ENCODE measurements at regions not wholly inside any gene's neighbourhood (a gene's known extent, or its start where the extent isn't known, plus 50 kb on each side); places are given as distances from the start of the nearest gene placed in this dataset.
"Not testable (repeated sequence)": the region's sequence is repeated elsewhere in the genome, so short reads cannot be mapped to it uniquely, and the experiment has no call there.

DNA sequence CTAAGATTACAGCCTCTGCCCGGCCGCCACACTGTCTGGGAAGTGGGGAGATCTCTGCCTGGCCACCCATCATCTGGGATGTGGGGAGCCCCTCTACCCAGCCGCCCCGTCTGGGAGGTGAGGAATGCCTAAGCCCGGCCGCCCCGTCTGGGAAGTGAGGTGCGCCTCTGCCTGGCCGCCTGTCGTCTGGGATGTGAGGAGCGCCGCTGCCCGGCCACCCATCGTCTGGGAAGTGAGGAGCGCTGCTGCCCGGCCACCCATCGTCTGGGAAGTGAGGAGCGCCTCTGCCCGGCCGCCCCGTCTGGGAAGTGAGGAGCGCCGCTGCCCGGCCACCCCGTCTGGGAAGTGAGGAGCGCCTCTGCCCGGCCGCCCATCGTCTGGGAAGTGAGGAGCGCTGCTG lies 135.9 kb upstream of the PROKR2 start:
- not testable (repeated sequence) for DNase-seq

DNA sequence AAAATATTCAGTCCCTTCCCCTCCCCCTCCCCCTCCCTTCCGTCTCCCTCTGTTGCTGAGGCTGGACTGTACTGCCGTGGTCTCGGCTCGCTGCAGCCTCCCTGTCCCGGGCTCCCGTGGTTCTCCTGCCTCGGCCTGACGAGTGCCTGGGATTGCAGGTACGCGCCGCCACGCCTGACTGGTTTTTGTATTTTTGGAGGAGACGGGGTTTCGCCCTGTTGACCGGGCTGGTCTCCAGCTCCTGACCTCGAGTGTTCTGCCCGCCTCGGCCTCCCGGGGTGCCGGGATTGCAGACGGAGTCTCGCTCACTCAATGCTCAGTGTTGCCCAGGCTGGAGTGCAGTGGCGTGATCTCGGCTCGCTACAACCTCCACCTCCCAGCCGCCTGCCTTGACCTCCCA lies 135.5 kb upstream of the PROKR2 start:
- DNase-seq, result not testable (repeated sequence)

DNA sequence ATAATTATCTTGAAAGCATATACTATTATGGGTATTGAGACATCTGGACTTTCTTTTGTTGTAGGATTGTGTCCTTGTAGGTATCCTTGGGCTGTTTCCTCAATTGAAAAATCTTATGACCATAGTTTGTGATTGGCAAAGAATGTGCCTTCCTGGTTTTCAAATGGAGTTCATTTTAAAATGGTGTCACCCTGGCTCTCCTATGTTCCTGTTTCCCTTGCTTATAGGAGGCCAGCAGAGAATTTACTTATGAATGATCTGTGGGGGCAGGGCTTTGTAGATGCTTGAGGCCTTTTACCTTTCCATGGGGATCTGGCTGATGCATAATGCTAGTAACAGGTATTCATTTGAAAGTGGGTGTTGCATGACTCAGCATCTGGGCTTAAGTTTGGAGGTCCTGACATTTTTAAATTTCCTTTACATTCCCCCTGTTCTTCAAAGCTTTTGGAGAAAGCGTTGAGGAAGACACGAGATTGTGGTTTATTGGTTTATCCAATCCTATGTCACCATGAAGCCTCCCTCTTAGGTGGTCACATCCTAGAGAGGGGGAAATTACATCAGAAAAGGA lies 135.0 kb upstream of the PROKR2 start:
- DNase-seq, result no peak

DNA sequence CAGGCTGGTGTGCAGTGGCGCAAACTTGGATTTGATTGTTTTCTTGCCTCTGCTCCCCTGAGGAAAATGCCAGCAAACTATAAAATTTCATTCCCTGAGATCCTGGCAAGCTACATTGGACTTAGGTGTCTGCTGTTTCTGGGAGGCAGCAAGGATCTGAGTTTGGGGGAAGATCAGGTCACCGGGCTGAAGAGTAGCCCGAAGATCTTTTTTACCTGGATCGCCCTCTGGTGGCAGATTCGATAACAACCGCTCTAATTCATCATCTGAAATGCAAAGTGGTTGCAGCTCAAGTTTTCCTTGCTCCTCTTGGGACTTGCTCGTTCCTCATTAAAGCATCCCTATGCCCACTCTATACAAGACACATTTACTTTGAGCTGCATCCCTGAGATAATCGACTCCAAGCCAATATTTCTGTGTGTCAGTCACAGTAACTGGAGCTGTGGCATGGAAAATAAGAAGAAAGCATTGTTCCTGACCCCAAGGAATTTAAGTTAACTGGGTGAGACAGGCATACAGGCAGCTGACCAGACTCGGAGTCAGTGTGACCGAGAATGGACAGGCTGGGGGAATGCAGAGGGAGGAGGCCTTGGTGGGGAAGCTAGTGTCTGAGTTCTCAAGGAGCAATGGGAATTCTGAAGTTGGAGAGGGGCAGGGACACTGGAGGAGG lies 131.8 kb upstream of the PROKR2 start:
- peak; percentile 38 for DNase-seq

DNA sequence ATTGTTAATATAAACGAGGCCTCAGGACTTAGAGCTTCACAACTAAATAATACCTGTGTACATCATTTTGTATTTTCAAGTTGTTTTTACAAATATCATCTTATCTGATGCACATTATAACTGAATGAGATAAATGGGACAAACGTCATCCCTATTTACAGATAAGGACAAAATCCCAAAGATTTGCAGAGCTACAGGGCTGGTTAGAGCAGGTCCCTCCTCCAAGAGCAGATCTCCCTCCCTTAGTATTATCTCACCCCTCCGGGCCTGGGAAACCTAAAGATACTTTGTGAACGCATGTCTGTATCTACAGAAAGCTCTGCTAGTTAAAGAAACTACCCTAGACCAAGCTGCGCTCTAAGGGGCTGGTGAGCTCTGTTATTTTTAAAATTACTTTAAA lies 130.4 kb upstream of the PROKR2 start:
- DNase-seq, result no peak

DNA sequence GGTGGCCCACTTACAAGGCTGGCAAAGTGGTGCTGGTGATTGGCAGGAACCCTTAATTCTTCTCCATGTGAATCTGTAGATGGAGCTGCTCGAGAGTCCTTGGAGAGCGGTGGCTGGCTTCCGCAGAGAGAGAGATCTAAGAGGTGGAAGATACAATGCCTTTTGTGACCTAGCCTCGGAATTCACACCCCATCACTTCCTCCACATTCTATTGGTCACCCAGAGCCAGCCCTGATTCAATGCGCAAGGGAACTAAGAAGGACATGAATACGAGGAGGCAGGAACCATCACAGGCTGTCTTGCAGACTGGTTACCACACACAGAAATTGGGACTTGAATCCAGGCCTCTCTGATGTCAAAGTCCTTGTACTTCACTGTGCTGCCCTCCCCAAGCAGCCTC lies 128.9 kb upstream of the PROKR2 start:
- no peak for DNase-seq

DNA sequence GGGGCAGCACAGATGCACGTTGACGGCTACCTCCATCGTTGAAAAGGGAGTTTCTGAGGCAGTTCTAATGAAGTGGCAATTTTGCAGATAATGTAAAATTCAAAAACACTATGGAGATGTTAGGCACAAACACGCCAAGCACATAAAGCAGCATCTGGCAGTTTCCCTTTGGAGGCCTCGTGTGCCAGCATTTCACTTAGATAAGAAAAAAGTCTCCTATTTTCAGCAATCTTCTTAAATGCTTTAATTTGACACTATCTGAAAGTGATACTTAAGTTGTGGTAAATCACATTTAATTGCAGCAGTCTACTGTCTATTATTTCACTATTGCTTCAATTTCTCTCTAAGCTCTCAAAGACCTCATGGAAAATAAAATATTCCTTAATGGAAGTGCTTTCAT lies 125.3 kb upstream of the PROKR2 start:
- no peak for DNase-seq

DNA sequence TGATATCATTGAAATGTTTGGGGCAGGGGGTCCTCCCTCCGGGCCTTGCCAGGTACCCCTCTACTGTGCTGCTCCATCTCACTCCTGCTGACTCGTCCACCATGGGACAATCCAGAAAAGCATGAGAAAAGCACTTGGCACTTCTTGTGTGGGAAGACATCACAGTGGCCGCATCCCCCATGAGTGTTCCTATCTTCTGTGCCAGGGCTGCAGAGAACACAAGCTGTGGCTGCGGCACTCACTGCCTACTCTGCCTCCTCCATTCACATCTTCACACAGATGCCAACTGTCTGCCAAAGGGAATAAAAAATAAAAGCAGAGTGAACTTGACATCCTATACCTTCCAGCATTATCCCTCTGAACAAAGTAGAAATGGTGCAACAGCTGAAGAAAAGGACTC lies 117.4 kb upstream of the PROKR2 start:
- no peak for DNase-seq

DNA sequence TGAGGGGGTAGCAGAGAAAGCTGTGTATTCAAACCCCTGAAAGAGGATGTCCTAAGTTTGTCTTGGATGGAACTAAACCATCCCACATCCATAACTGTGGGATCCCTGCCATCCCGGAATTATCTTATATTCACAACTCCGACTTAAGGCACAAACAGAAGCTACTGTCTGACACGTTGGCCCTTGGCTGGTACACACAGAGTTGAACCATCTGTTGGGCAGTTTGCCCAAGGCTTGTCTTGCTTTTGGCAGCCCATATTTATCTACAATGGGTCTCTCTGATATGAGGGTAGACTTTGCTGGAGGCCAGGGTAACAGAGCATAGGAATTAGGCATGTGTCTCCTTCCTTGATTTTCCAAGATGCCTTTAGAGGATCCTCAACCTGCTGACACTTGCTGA lies 116.6 kb upstream of the PROKR2 start:
- DNase-seq, result no peak

DNA sequence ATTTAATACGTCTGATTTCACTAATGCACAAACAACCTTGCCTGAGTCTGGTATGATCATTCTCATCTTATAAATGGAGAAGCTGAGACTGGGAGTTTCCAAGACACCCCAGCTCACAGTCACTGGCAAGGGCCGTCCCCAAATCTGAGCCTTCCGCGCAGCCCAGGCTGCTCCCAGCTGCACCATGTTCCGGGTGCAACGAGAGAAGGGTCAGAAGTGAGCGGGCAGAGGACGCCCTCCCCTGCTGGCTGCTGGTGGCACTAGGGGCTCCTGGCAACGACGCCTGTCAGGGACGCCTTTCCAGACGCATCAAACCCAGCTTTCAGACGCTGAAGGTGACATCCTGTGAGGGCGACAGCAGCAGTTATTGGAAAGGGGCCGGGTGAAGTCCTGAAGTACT lies 115.3 kb upstream of the PROKR2 start:
- no peak for DNase-seq

DNA sequence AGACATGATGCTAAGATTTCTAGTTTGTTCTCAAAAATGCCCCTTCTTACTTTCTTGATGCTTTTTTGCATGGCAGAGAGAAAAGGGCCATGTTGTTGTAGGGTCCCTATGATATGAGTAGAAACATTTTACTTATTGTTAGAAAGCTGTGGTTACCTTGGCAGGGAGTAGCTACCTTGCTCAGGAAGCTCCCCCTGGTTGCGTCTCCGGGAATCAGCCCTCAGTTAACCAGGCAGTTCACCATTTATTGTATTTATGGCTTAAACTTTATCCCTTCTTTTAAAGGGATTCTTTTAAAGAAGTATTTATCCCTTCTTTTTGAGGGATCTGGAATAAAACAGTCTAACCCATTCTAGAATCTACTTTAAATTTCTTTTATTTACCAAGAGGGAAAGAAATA lies 113.9 kb upstream of the PROKR2 start:
- DNase-seq, result no peak

DNA sequence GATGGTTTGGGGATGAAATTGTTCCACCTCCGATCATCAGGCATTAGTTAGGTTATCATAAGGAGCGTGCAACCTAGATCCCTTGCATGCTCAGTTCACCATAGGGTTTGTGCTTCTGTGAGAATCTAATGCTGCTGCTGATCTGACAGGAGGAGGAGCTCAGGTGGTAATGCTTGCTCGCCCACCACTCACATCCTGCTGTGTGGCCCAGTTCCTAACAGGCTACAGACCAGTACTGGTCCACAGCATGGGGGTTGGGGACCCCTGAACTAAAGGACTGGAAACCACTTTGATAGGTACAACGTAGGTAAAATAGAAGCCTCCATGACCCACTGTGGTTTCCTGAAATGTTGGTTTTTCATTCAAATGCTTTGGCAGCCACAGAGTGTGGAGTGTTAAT lies 109.3 kb upstream of the PROKR2 start:
- no peak for DNase-seq

DNA sequence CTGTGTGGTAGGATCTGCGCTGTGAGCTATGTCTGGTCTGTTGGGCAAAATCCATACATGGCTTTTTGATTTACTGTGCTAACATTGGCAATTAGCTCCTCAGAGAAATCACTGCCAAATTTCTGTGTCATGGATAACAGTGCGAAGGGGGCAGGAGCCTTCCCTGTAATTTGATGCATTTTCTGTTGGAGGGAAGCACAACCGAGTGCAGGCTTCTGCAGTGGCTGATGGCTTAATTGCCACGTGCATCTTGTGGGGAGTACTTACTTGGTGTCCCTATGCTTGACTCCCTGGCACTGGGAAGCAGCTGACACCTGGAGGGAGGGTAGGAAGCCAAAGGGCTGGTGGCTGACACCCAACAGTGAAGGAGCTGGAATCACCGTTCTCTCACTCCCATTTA lies 99.3 kb upstream of the PROKR2 start:
- DNase-seq, result no peak

DNA sequence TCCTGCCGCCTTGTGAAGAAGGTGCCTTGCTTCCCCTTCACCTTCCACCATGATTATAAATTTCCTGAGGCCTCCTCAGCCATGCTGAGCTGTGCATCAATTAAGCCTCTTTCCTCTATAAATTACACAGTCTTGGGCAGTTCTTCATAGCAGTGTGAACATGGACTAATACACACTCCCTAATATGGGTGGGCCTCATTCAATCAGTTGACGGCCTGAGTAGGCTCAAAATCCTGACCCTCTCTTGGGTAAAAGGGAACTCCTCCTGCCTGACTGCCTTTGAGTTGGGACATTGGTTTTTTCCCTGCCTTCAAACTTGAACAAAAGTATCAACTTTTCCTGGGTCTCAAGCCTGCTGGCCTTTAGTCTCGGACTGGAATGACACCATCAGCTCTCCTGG lies 96.6 kb upstream of the PROKR2 start:
- DNase-seq, result no peak

DNA sequence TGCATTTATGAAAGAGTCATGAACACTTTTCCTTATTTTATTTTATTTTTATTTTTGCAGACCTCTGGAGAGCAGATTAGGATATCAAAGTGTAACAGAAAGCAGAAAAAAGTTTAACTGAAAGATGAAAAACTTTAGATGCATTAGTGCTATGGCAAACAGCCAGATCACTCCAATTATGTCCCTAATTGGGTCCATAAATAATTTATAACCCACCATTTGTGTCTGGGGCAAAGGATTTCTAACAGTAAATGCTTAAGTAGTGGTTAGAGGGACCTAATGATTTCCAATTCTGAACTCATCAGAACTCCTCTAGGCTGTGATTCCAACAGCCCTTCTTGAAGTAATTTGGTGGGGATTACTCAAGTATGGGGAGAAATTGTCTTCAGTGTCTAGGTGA lies 93.7 kb upstream of the PROKR2 start:
- DNase-seq, result no peak

DNA sequence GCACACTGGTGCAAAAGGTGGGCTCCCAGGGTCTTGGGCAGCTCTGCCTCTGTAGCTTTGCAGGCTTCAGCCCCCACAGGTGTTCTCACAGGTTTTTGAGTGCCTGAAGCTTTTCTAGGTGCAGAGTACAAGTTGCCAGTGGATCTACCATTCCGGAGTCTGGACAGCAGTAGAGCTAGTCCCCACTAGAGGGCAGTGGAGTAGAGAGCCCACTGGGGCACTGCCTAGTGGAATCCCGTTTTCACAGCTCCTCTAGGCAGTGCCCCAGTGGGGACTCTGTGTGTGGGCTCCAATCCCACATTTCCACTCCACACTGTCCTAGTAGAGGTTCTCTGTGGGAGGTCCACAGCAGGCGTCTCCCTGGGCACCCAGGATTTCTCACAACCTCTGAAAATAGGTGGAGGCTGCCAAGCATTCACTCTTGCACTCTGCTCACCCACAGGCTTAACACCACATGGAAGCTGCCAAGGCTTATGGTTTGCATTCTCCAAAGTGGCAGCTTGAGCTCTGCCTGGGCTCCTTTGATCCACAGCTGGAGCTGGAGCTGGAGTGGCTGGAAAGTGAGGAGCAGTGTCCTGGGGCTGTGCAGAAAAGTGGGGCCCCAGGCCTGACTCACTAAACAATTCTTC lies 86.3 kb upstream of the PROKR2 start:
- DNase-seq, result peak; percentile 5

DNA sequence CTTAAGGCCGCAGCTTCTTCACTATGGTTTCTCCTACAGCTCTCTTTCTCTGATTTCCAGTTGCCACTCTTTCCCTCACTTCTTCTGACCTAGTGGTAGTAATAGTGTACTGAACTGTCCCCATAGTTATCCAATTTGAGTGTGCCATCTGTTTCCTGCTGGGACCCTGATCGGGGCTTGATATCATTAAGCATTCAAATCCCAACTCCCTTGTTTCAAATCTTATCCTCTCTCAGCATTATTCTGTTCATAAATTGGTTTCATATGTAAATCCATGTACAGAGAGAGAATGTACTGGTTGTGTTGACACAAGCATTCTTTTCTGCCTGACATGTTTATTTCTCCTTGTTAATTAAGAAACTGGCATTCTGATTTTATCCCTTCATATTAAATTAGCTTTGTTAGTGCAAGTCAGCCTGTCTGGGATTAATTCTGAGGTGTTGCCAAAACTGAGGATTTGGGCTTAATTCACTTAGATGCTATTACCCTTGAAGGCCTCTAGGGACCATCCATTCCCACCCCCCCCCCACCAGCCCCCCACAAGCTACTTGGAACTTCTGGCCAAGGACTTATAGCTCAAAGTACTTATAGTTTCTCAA lies 84.6 kb upstream of the PROKR2 start:
- no peak for DNase-seq

DNA sequence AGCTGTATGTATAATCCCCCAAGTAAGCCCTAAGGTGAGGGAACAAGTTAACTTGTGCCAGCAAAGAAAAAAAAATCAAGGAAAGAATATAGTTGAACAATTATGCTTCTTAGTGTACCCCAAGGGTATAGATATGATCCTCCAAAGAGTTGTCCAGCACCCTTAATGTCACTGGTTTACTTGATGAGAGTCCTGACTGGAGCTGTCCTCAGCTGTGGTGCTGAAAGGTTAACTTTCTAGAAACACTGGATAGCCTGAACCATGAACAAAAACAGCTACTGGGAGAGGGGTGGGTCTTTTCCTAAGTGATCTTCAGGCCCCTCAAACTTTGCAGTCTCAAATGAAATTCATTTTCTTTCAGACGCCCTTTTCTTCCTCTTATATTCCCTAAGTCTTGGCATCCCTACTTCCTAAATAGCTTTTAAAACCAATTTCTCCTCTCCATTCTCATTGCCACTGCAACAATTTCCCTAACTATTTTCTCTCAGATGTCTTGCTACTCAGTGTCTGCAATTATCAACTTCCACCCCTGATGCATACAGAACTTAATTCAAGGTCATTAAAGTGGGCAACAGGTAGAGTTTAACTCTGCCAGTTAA lies 83.5 kb upstream of the PROKR2 start:
- DNase-seq, result no peak

DNA sequence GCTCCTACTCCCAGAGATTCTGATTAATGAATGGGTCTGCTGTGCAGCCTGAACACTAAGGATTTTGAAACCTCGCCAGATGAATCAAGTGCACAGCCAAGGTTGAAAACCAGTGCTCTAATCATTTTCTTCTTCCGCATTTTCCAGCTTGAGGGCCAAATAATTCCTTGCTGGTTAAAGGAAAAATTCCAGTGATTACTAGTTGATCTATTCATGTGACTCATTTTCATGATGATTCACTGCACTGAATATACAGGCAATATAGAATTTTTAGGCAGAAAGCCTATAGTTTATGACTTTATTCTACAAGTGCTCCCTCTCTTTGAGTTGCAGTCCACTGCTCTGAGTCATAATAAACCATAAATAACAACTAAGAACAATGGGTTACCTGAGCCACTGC lies 80.6 kb upstream of the PROKR2 start:
- DNase-seq, result no peak

DNA sequence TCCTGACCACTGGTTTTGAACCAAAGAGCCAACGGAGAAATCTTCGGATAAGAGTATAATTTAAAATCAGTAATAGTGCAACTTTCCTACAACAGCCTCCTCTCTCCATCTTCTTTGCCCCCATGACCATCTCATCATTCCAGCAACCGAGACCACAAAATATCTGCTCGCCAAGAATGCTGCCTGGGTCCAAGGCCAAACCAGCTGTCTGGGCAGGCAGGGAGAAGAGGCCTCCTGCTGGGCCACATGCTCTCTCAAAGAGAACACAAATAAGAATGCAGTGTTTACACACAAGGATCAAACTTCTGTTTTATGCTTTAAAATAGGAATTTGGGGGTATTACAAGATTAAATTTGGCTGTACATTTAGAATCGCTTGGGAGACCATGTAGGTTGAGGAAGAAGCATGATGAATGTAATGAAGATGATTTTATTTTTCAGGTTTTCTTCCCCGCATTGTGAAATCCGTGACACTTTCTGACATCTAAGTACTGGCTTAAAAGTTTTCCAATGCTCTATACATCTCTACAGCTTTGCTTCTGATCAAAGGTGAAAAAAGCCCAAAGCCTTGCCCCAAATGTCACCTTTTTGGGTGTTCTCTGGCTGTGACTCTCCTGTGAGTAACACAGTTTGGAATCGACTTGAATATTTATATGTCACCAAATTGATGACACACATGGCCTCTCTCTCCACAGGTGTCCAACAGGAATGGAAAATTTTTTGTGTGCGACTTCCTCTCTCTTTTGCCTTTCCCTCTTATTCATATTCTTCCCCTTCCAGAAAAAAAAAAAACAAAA lies 79.4 kb upstream of the PROKR2 start:
- no peak for DNase-seq

DNA sequence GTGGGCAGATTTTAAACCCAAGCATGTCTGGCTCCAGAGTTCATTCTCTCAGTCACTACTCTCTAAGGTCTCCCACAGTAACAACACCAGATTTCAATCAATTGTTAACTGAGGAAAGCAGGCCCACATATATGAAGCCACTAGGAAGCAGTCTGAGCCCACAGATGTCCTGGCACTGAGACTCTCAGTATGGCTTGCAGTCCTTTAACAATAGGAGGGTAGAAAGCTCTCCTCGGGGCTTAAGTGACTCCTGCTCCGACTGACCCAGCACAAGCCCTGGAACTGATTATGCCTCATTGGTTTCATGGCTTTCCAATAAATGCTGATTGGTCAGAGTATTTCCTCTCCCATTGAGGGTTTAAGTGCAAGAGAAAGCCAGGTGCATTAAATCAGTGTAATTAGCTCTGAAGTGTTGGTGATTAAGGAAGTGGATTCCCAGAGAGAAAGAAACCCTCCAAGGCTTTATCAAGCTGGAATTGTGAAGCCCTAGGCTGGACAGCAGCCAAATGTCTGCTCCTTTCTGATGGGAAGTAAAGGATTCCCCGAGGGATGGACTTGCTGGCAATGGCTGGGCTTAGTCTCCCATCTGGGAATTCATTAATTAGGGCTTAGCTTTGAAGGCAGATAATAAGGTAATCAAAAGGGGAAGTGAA lies 76.6 kb upstream of the PROKR2 start:
- no peak for DNase-seq

DNA sequence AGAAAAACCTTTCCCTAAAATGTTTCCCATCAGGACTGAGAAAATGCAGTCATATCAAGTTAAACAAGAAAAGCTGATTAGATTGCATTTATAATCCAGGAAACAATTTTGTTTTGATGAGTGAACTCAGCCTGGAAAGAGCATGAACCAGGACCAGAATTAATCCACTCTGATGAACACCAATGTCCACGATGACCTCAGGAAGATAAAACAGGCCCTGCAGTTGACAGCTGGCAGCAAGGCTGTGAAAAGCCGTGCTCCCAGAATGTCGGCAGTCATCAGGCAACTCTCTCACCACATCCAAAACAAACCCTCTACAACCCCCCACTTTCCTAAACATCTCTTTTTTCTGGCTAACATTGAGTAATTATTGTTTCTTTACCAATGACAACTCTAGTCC lies 74.0 kb upstream of the PROKR2 start:
- no peak for DNase-seq

DNA sequence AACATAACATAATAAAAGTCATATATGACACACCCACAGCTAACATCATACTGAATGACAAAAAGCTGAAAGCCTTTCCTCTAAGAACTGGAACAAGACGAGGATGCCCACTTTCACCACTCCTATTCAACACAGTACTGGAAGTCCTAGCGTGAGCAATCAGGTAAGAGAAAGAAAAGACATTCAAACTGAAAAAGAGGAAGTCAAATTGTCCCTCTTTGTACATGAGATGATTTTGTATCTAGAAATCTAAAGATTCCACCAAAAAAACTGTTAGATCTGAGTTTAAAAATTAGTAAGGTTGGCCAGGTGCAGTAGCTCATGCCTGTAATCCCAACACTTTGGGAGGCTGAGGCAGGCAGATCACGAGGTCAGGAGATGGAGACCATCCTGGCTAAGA lies 70.1 kb upstream of the PROKR2 start:
- not testable (repeated sequence) for DNase-seq

Data from CD4-positive, alpha-beta T cell treated with Interleukin-12 subunit alpha and Interleukin-12 subunit beta, for 1 hour (primary cell).